GM12878 (cell line): ENCODE measurements at regions not wholly inside any gene's neighbourhood (a gene's known extent, or its start where the extent isn't known, plus 50 kb on each side); places are given as distances from the start of the nearest gene placed in this dataset.

Experiments used
- ATAC-seq: fragments of 200-7000 bp; cut with Tn5 transposase; 3 replicates; pipeline ENCODE4 v1.9.1; 2020; ENCODE audit warnings: mild to moderate bottlenecking, moderate library complexity
- BruUV-seq: library from RNA; stranded (reverse); fragments of 400-500 nt; replicated peaks from 2 replicates; lab custom pipeline; 2021; lab: Mats Ljungman, UMichigan
- CTCF ChIA-PET: fragments of 300-600 bp; sonication (Branson Sonifier 250); formaldehyde crosslinking; extraction: SDS; loops from one replicate; lab custom pipeline; 2021; ENCODE audit warnings: inconsistent platforms; lab: Yijun Ruan, JAX
- POLR2A ChIA-PET: fragments of 350-600 bp; formaldehyde crosslinking; extraction: SDS; loops from one replicate; lab custom pipeline; 2021; ENCODE audit warnings: inconsistent platforms; lab: Charles Lee
- RAD21 ChIA-PET: fragments of 300-600 bp; sonication (Branson Sonifier 250); formaldehyde crosslinking; loops from one replicate; lab custom pipeline; 2023; ENCODE audit warnings: antibody characterized with exemption; ENCODE audit not compliant: unreplicated experiment; lab: Charles Lee
- SMC1A ChIA-PET: fragments of 300-600 bp; sonication (Branson Sonifier 250); formaldehyde crosslinking; loops from one replicate; lab custom pipeline; 2023; ENCODE audit not compliant: unreplicated experiment, uncharacterized antibody; lab: Charles Lee
- DNase-seq: peaks from one replicate; pipeline ENCODE4 v3.0.0-alpha.2; 2011; ENCODE audit warnings: low read depth, low spot score
- FAIRE-seq: peaks from 3 replicates; lab custom pipeline; 2011; peaks lifted over from hg19 to GRCh38; lab: Jason Lieb, UNC
- H2AFZ ChIP-seq: 2 replicates; pipeline ENCODE4 v1.6.0; 2011; ENCODE audit warnings: low read depth, low read length, control low read depth; ENCODE audit not compliant: control insufficient read depth
- H3K27ac ChIP-seq: 2 replicates; pipeline ENCODE4 v1.5.1; 2011; ENCODE audit warnings: control low read depth; ENCODE audit not compliant: control insufficient read depth, insufficient read depth
- H3K27me3 ChIP-seq, 2 experiments: replicated peaks in 1 of 2; 2 replicates each; pipeline versions ENCODE4 v1.6.0 to v1.6.1; 2011; ENCODE audit warnings: low read length in 1 of 2; ENCODE audit not compliant: control insufficient read depth in 2 of 2, insufficient read depth in 2 of 2
- H3K36me3 ChIP-seq, 2 experiments: 2 replicates each; pipeline ENCODE4 v1.5.1; 2011; ENCODE audit warnings: low read length in 1 of 2; ENCODE audit not compliant: control insufficient read depth in 2 of 2, insufficient read depth in 2 of 2
- H3K4me1 ChIP-seq: 2 replicates; pipeline ENCODE4 v1.6.1; 2011; ENCODE audit warnings: mild to moderate bottlenecking, low read length, moderate library complexity, mixed read lengths; ENCODE audit not compliant: control insufficient read depth, insufficient read depth
- H3K4me2 ChIP-seq: 2 replicates; pipeline ENCODE4 v1.6.0; 2011; ENCODE audit warnings: control low read depth; ENCODE audit not compliant: control insufficient read depth, insufficient read depth
- H3K4me3 ChIP-seq: fragments of 200-600 bp; sonication (generic); 2 replicates; pipeline ENCODE4 v1.5.1; 2016
- H3K79me2 ChIP-seq: 2 replicates; pipeline ENCODE4 v1.6.0; 2011; ENCODE audit warnings: low read length; ENCODE audit not compliant: control insufficient read depth, insufficient read depth
- H3K9ac ChIP-seq: 2 replicates; pipeline ENCODE4 v1.8.0; 2011; ENCODE audit warnings: low read length, control low read depth, mixed read lengths; ENCODE audit not compliant: control insufficient read depth, insufficient read depth
- H3K9me3 ChIP-seq: replicated peaks from 3 replicates; pipeline ENCODE4 v1.5.1; 2011; ENCODE audit warnings: mild to moderate bottlenecking, low read length; ENCODE audit not compliant: control insufficient read depth, insufficient read depth
- H4K20me1 ChIP-seq: 2 replicates; pipeline ENCODE4 v1.6.0; 2011; ENCODE audit not compliant: control insufficient read depth, insufficient read depth
- ATF2 ChIP-seq: IDR thresholded peaks from 2 replicates; pipeline ENCODE4 v1.6.1; 2012; ENCODE audit warnings: low read length, inconsistent platforms
- BCL11A ChIP-seq: IDR thresholded peaks from 2 replicates; pipeline ENCODE4 v1.6.1; 2011; ENCODE audit warnings: low read depth, low read length
- CREM ChIP-seq: IDR thresholded peaks from 2 replicates; pipeline ENCODE4 v1.6.1; 2014; ENCODE audit warnings: antibody characterized with exemption, low read depth
- IRF3 ChIP-seq: fragments of 450-650 bp; IDR thresholded peaks from 2 replicates; pipeline ENCODE4 v1.6.1; 2014; ENCODE audit warnings: mild to moderate bottlenecking
- IRF4 ChIP-seq: IDR thresholded peaks from 2 replicates; pipeline ENCODE4 v1.6.1; 2011; ENCODE audit warnings: low read depth, low read length
- NFYA ChIP-seq: IDR thresholded peaks from 2 replicates; pipeline ENCODE4 v1.6.1; 2011; ENCODE audit warnings: low read depth, mild to moderate bottlenecking, low read length, improper control_type of control experiment, borderline replicate concordance
- NR2C2 ChIP-seq: IDR thresholded peaks from 2 replicates; pipeline ENCODE4 v1.6.1; 2011; ENCODE audit warnings: borderline replicate concordance, low read depth; ENCODE audit not compliant: control insufficient read depth, insufficient read length
- POLR2AphosphoS5 ChIP-seq: IDR thresholded peaks from 2 replicates; pipeline ENCODE4 v1.6.1; 2011; ENCODE audit warnings: mild to moderate bottlenecking, low read length, inconsistent platforms
- SREBF2 ChIP-seq: IDR thresholded peaks from 2 replicates; pipeline ENCODE4 v1.6.1; 2012; ENCODE audit warnings: mild to moderate bottlenecking, low read length
- TARDBP ChIP-seq: IDR thresholded peaks from 2 replicates; pipeline ENCODE4 v1.6.1; 2016; ENCODE audit warnings: borderline replicate concordance
- ZNF24 ChIP-seq: fragments of 450-650 bp; IDR thresholded peaks from 2 replicates; pipeline ENCODE4 v1.6.1; 2017; ENCODE audit warnings: antibody characterized with exemption, mild to moderate bottlenecking
- WGBS: methylation state at CpG from one replicate; pipeline ENCODE4 v1.1.6; 2016; ENCODE audit warnings: low lambda C conversion rate; ENCODE audit not compliant: insufficient replicate concordance, insufficient coverage; ENCODE audit errors: missing lambda C conversion rate; 5-methylcytosine and 5-hydroxymethylcytosine counted together
- in situ Hi-C: fragments of 300-500 bp; cut with MboI; formaldehyde crosslinking; loops from 9 replicates; pipeline ENCODE4 v1.14.3; 2018; ENCODE audit warnings: mixed read lengths
- intact Hi-C: fragments of 100-400 bp; cut with micrococcal nuclease; formaldehyde crosslinking; loops from one replicate; pipeline ENCODE4 v1.14.2; 2022; ENCODE audit not compliant: unreplicated experiment

GRCh38 chr16:5670198-5670597 lies 572.6 kb upstream of the EEF2KMT start:
- SMC1A ChIA-PET = no interaction called here
- no peaks in the 10 kb centered on the region for H3K36me3 ChIP-seq
- POLR2A ChIA-PET = no interaction called here
- intact Hi-C loops (no loop called here), in situ Hi-C loops (no loop called here)
- CTCF ChIA-PET = no interaction called here
- no peaks in the 10 kb centered on the region for H4K20me1 ChIP-seq
- no peak for TF ChIP-seq NR2C2
- TF ChIP-seq TARDBP = no peak
- TF ChIP-seq IRF3 = no peak
- no peak for TF ChIP-seq POLR2AphosphoS5
- TF ChIP-seq ZNF24 = no peak
- TF ChIP-seq SREBF2 = no peak
- TF ChIP-seq CREM = no peak
- TF ChIP-seq BCL11A = no peak
- no peak for TF ChIP-seq NFYA
- no peak for TF ChIP-seq IRF4
- no peak for TF ChIP-seq ATF2
- FAIRE-seq = no peak
- H3K79me2 ChIP-seq = no peaks in the 10 kb centered on the region
- no peak overlapping the region for H3K9ac ChIP-seq
- H2AFZ ChIP-seq = no peak overlapping the region
- no peaks in the 10 kb centered on the region for H3K9me3 ChIP-seq
- no peak overlapping the region for H3K4me2 ChIP-seq
- no peak for DNase-seq
- H3K4me3 ChIP-seq = no peak overlapping the region
- whole genome bisulfite sequencing = 0% methylated on average over 2 of the region's 2 CpGs
- no peaks in the 10 kb centered on the region for H3K4me1 ChIP-seq
- H3K27ac ChIP-seq = no peak overlapping the region
- RAD21 ChIA-PET = no interaction called here
- BruUV-seq = no TSS peak
- no peak for ATAC-seq
- H3K27me3 ChIP-seq = no peaks in the 10 kb centered on the region
